ENCODE measurements at regions not wholly inside any gene's neighbourhood (a gene's known extent, or its start where the extent isn't known, plus 50 kb on each side); places are given as distances from the start of the nearest gene placed in this dataset.

- no peaks in the 10 kb centered on the region for H3K36me3 ChIP-seq
- TF ChIP-seq POLR2A (IDR thresholded peaks at IDR 0.05) = no peak
- TF ChIP-seq CTCF (IDR thresholded peaks at IDR 0.05) = no peak
- no peaks in the 10 kb centered on the region for H3K27me3 ChIP-seq
- WGBS, 4 donors = 62 to 68% (median 68%) methylated on average over 2 of the region's 2 CpGs
- intact Hi-C loops (cut with DNase I) = loop anchor here in 1 of 10 donors (10.0 kb wide), 1 partner anchor 60 kb away; no protein-coding TSS in a partner anchor
- peak overlapping the region in 9 of 12 donors; percentile 8 to 41 (median 27) for H3K4me3 ChIP-seq
- peak overlapping the region; percentile 12 to 86 (median 64) for H3K27ac ChIP-seq
- H3K4me1 ChIP-seq = peaks cover 0 to 21% (median 4%) of the 10 kb centered on the region in 12 donors
- DNase-seq (no peak), ATAC-seq (peak in 3 of 4 donors; percentile 16 to 60 (median 31))
- peaks cover 0 to 4% (median 0%) of the 10 kb centered on the region in 12 donors for H3K9me3 ChIP-seq
These were observed 207.2 kb upstream of the TCF4 start for GRCh38 chr18:55795101-55795669.

GRCh38 chr18:55794288-55795052 is 206.5 kb upstream of the TCF4 start:
- 48 to 62% (median 52%) methylated on average over 8 of the region's 8 CpGs for WGBS, 4 donors

GRCh38 chr18:55790296-55790695 is 202.3 kb upstream of the TCF4 start:
- peaks cover 0 to 16% (median 2%) of the 10 kb centered on the region in 12 donors for H3K4me1 ChIP-seq
- no peak overlapping the region for H3K27ac ChIP-seq
- intact Hi-C loops (cut with DNase I) = loop anchor here in 2 of 10 donors (5.0 to 10.0 kb wide), 2 partner anchors 65 to 292 kb away; no protein-coding TSS in a partner anchor
- H3K36me3 ChIP-seq = no peaks in the 10 kb centered on the region
- DNase-seq (no peak), ATAC-seq (peak in 1 of 4 donors; percentile 63)
- no peak for TF ChIP-seq POLR2A (IDR thresholded peaks at IDR 0.05)
- no peak for TF ChIP-seq CTCF (IDR thresholded peaks at IDR 0.05)
- H3K9me3 ChIP-seq = peaks cover 0 to 17% (median 4%) of the 10 kb centered on the region in 12 donors
- H3K4me3 ChIP-seq = no peak overlapping the region
- no peaks in the 10 kb centered on the region for H3K27me3 ChIP-seq

More at GRCh38 chr18:55794288-55795052, 206.5 kb upstream of the TCF4 start:
- Histone ChIP-seq H3K27ac (peak overlapping the region; percentile 12 to 86 (median 64)), H3K27me3 (no peaks in the 10 kb centered on the region), H3K4me3 (peak overlapping the region in 8 of 12 donors; percentile 8 to 41 (median 32)), H3K36me3 (no peaks in the 10 kb centered on the region), H3K4me1 (peaks cover 0 to 21% (median 4%) of the 10 kb centered on the region in 12 donors), H3K9me3 (peaks cover 0 to 9% (median 3%) of the 10 kb centered on the region in 12 donors)
- intact Hi-C loops (cut with DNase I) = loop anchor here in 2 of 10 donors (5.0 to 10.0 kb wide), 2 partner anchors 60 to 288 kb away; no protein-coding TSS in a partner anchor
- DNase-seq (no peak), ATAC-seq (peak in 2 of 4 donors; percentile 41 to 52)
- no peak for TF ChIP-seq POLR2A (IDR thresholded peaks at IDR 0.05)
- TF ChIP-seq CTCF (IDR thresholded peaks at IDR 0.05) = no peak

GRCh38 chr18:55787536-55788073 is 199.6 kb upstream of the TCF4 start:
- Histone ChIP-seq H3K9me3 (peaks cover 0 to 17% (median 4%) of the 10 kb centered on the region in 12 donors), H3K27me3 (no peaks in the 10 kb centered on the region), H3K4me1 (no peaks in the 10 kb centered on the region), H3K27ac (no peak overlapping the region), H3K4me3 (no peak overlapping the region), H3K36me3 (no peaks in the 10 kb centered on the region)
- 88 to 95% (median 93%) methylated on average over 3 of the region's 3 CpGs for WGBS, 4 donors
- DNase-seq (no peak), ATAC-seq (no peak)
- no peak for TF ChIP-seq POLR2A (IDR thresholded peaks at IDR 0.05)
- intact Hi-C loops (cut with DNase I) = loop anchor here in 8 of 10 donors (10.0 kb wide), 9 partner anchors 53 to 787 kb away; no protein-coding TSS in a partner anchor
